GM23338 (cell line): ENCODE measurements at regions not wholly inside any gene's neighbourhood (a gene's known extent, or its start where the extent isn't known, plus 50 kb on each side); places are given as distances from the start of the nearest gene placed in this dataset.

Source experiments
- ATAC-seq: fragments of 200-7000 bp; cut with Tn5 transposase; 3 replicates; pipeline ENCODE4 v1.9.1; 2020
- DNase-seq: peaks from one replicate; pipeline ENCODE4 v3.0.0-alpha.2; 2015; ENCODE audit warnings: low spot score
- H2AFZ ChIP-seq: fragments of 200-600 bp; sonication (generic); 2 replicates; pipeline ENCODE4 v1.8.0; 2016; ENCODE audit warnings: antibody characterized with exemption, mild to moderate bottlenecking, moderate library complexity
- H3F3A ChIP-seq: fragments of 200-600 bp; sonication (generic); replicated peaks from 2 replicates; pipeline ENCODE4 v1.8.0; 2017; ENCODE audit warnings: antibody characterized with exemption, mixed run types, low read depth
- H3K27ac ChIP-seq: fragments of 200-600 bp; sonication (generic); 2 replicates; pipeline ENCODE4 v1.6.1; 2016; ENCODE audit warnings: low read depth
- H3K27me3 ChIP-seq: fragments of 200-600 bp; sonication (generic); 2 replicates; pipeline ENCODE4 v1.8.0; 2016; ENCODE audit warnings: mild to moderate bottlenecking, mixed run types, moderate library complexity; ENCODE audit not compliant: insufficient read depth
- H3K36me3 ChIP-seq: fragments of 200-600 bp; sonication (generic); 2 replicates; pipeline ENCODE4 v1.8.0; 2016; ENCODE audit warnings: mild to moderate bottlenecking; ENCODE audit not compliant: insufficient read depth
- H3K4me1 ChIP-seq: fragments of 200-600 bp; sonication (generic); 2 replicates; pipeline ENCODE4 v1.8.0; 2016; ENCODE audit warnings: mild to moderate bottlenecking, moderate library complexity; ENCODE audit not compliant: insufficient read depth
- H3K4me2 ChIP-seq: fragments of 200-600 bp; sonication (generic); 2 replicates; pipeline ENCODE4 v1.7.1; 2017; ENCODE audit warnings: mixed run types
- H3K4me3 ChIP-seq: fragments of 200-600 bp; sonication (generic); 2 replicates; pipeline ENCODE4 v1.6.1; 2016; ENCODE audit warnings: mixed run types
- H3K79me2 ChIP-seq: fragments of 200-600 bp; sonication (generic); replicated peaks from 2 replicates; pipeline ENCODE4 v1.8.0; 2017; ENCODE audit warnings: mild to moderate bottlenecking; ENCODE audit not compliant: insufficient read depth
- H3K9me2 ChIP-seq: fragments of 200-600 bp; sonication (generic); 2 replicates; pipeline ENCODE4 v1.8.0; 2017; ENCODE audit not compliant: insufficient read depth
- H4K20me1 ChIP-seq: fragments of 200-600 bp; sonication (generic); replicated peaks from 2 replicates; pipeline ENCODE4 v1.8.0; 2017; ENCODE audit warnings: mild to moderate bottlenecking; ENCODE audit not compliant: insufficient read depth
- H3K27ac Mint-ChIP-seq: 2 replicates; pipeline ENCODE4 v1.8.0; 2020; ENCODE audit warnings: inconsistent platforms, mild to moderate bottlenecking, moderate library complexity, mixed read lengths
- H3K27me3 Mint-ChIP-seq: 3 replicates; pipeline ENCODE4 v1.8.0; 2022; ENCODE audit warnings: low read depth, mild to moderate bottlenecking, moderate library complexity, mixed read lengths, inconsistent platforms; ENCODE audit not compliant: insufficient read depth, poor library complexity
- H3K36me3 Mint-ChIP-seq: 3 replicates; pipeline ENCODE4 v1.8.0; 2021; ENCODE audit warnings: low read depth, mild to moderate bottlenecking, inconsistent platforms, moderate library complexity, mixed read lengths
- H3K4me1 Mint-ChIP-seq: 3 replicates; pipeline ENCODE4 v1.8.0; 2020; ENCODE audit warnings: mild to moderate bottlenecking, inconsistent platforms, mixed read lengths
- H3K4me3 Mint-ChIP-seq: 3 replicates; pipeline ENCODE4 v1.8.0; 2021; ENCODE audit warnings: moderate library complexity, mild to moderate bottlenecking, inconsistent platforms, mixed read lengths
- H3K9me3 Mint-ChIP-seq: 3 replicates; pipeline ENCODE4 v1.8.0; 2020; ENCODE audit warnings: moderate library complexity, mild to moderate bottlenecking, inconsistent platforms, mixed read lengths
- CREB1 ChIP-seq: fragments of 250-450 bp; sonication (Bioruptor Pico); IDR thresholded peaks from 2 replicates; pipeline ENCODE4 v1.5.0; 2020; ENCODE audit warnings: low read depth, mild to moderate bottlenecking, moderate library complexity
- EZH2phosphoT487 ChIP-seq: fragments of 200-600 bp; sonication (generic); IDR thresholded peaks from one replicate; pipeline ENCODE4 v1.8.1; 2018; ENCODE audit warnings: antibody characterized with exemption; ENCODE audit not compliant: unreplicated experiment
- JUNB ChIP-seq: IDR thresholded peaks from one replicate; pipeline ENCODE4 v1.6.1; 2016; ENCODE audit warnings: antibody characterized with exemption; ENCODE audit not compliant: unreplicated experiment
- NANOG ChIP-seq: IDR thresholded peaks from 2 replicates; pipeline ENCODE4 v1.6.1; 2016; ENCODE audit warnings: antibody characterized with exemption, borderline replicate concordance
- STAT1 ChIP-seq: IDR thresholded peaks from one replicate; pipeline ENCODE4 v1.6.1; 2016; ENCODE audit warnings: antibody characterized with exemption; ENCODE audit not compliant: unreplicated experiment
- ZNF114 ChIP-seq: fragments of 250-450 bp; sonication (Bioruptor Pico); IDR thresholded peaks from 2 replicates; pipeline ENCODE4 v1.5.0; 2020; ENCODE audit warnings: mild to moderate bottlenecking, moderate library complexity
- ZNF331 ChIP-seq: fragments of 250-450 bp; sonication (Bioruptor Pico); IDR thresholded peaks from 2 replicates; pipeline ENCODE4 v1.5.0; 2020; ENCODE audit warnings: low read depth, mild to moderate bottlenecking, moderate library complexity
- TF ChIP-seq, protein P1 (sequence below): fragments of 250-450 bp; sonication (Bioruptor Pico); IDR thresholded peaks from 2 replicates; pipeline ENCODE4 v1.5.0; 2020; ENCODE audit warnings: mild to moderate bottlenecking, moderate library complexity
- TF ChIP-seq, protein P2 (sequence below): IDR thresholded peaks from 2 replicates; pipeline ENCODE4 v1.6.1; 2016; ENCODE audit warnings: antibody characterized with exemption

DNA sequence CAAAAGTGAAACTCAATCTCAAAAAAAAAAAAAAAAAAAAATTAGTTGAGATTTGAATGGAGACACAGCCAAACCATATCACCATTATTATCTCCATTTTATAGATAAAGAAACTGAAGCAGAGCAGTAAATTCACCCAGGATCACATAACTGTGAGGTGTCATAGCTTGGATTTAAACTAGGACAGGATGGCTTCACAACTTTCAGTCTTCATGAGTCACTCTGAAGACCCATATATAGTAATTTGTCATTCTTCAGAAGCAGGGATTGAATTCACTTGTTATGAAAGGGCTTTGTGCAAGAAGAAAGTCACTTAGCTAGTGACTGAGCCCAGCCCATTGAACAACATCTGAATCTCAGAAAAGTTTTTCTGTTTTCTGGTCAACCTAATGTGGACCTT lies 60.5 kb upstream of the LRIG1 start (continued):
- TF ChIP-seq, protein P1, sequence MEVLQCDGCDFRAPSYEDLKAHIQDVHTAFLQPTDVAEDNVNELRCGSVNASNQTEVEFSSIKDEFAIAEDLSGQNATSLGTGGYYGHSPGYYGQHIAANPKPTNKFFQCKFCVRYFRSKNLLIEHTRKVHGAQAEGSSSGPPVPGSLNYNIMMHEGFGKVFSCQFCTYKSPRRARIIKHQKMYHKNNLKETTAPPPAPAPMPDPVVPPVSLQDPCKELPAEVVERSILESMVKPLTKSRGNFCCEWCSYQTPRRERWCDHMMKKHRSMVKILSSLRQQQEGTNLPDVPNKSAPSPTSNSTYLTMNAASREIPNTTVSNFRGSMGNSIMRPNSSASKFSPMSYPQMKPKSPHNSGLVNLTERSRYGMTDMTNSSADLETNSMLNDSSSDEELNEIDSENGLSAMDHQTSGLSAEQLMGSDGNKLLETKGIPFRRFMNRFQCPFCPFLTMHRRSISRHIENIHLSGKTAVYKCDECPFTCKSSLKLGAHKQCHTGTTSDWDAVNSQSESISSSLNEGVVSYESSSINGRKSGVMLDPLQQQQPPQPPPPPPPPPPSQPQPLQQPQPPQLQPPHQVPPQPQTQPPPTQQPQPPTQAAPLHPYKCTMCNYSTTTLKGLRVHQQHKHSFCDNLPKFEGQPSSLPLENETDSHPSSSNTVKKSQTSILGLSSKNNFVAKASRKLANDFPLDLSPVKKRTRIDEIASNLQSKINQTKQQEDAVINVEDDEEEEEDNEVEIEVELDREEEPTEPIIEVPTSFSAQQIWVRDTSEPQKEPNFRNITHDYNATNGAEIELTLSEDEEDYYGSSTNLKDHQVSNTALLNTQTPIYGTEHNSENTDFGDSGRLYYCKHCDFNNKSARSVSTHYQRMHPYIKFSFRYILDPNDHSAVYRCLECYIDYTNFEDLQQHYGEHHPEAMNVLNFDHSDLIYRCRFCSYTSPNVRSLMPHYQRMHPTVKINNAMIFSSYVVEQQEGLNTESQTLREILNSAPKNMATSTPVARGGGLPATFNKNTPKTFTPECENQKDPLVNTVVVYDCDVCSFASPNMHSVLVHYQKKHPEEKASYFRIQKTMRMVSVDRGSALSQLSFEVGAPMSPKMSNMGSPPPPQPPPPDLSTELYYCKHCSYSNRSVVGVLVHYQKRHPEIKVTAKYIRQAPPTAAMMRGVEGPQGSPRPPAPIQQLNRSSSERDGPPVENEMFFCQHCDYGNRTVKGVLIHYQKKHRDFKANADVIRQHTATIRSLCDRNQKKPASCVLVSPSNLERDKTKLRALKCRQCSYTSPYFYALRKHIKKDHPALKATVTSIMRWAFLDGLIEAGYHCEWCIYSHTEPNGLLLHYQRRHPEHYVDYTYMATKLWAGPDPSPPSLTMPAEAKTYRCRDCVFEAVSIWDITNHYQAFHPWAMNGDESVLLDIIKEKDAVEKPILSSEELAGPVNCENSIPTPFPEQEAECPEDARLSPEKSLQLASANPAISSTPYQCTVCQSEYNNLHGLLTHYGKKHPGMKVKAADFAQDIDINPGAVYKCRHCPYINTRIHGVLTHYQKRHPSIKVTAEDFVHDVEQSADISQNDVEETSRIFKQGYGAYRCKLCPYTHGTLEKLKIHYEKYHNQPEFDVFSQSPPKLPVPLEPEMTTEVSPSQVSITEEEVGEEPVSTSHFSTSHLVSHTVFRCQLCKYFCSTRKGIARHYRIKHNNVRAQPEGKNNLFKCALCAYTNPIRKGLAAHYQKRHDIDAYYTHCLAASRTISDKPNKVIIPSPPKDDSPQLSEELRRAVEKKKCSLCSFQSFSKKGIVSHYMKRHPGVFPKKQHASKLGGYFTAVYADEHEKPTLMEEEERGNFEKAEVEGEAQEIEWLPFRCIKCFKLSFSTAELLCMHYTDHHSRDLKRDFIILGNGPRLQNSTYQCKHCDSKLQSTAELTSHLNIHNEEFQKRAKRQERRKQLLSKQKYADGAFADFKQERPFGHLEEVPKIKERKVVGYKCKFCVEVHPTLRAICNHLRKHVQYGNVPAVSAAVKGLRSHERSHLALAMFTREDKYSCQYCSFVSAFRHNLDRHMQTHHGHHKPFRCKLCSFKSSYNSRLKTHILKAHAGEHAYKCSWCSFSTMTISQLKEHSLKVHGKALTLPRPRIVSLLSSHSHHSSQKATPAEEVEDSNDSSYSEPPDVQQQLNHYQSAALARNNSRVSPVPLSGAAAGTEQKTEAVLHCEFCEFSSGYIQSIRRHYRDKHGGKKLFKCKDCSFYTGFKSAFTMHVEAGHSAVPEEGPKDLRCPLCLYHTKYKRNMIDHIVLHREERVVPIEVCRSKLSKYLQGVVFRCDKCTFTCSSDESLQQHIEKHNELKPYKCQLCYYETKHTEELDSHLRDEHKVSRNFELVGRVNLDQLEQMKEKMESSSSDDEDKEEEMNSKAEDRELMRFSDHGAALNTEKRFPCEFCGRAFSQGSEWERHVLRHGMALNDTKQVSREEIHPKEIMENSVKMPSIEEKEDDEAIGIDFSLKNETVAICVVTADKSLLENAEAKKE, result no peak
- no peak for TF ChIP-seq JUNB
- TF ChIP-seq, protein P2, sequence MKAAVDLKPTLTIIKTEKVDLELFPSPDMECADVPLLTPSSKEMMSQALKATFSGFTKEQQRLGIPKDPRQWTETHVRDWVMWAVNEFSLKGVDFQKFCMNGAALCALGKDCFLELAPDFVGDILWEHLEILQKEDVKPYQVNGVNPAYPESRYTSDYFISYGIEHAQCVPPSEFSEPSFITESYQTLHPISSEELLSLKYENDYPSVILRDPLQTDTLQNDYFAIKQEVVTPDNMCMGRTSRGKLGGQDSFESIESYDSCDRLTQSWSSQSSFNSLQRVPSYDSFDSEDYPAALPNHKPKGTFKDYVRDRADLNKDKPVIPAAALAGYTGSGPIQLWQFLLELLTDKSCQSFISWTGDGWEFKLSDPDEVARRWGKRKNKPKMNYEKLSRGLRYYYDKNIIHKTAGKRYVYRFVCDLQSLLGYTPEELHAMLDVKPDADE, result no peak
- no peak for TF ChIP-seq CREB1 (CRISPR knock-in tag)
- no peak for TF ChIP-seq ZNF114 (CRISPR knock-in tag)
- TF ChIP-seq NANOG, result no peak
- no peak for TF ChIP-seq ZNF331 (CRISPR knock-in tag)
- TF ChIP-seq EZH2phosphoT487, result no peak

DNA sequence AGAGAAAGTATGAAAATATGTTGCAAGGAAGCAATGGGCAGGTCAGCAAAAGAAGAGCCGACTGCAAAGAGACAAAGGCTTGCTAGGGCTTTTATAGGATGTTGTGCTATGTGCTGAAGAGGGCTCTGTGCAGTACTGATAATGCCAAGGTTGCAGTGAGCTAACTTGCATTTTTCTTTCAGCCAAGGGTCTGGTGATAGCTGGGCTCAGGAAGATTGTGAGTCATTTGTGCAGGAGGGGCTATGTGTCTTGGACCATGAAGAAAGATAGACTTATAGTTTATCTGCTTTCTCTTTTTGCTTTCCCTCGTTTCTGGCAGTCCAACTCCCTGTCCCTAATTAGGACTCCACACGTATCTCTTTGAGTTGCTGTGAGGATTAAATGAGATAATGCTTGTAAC lies 64.5 kb upstream of the LRIG1 start:
- Histone ChIP-seq H3K9me2 (0 out of 2 replicates have a peak, but pooled peaks cover 3% of the 10 kb centered on the region), H3K4me1 (no peaks in the 10 kb centered on the region), H3K27ac (no peak overlapping the region), H4K20me1 (no peaks in the 10 kb centered on the region), H3K27me3 (peaks cover 10% of the 10 kb centered on the region; the same call in 1 of the 2 replicates), H3K4me2 (no peak overlapping the region), H3K4me3 (no peak overlapping the region), H3K79me2 (no peaks in the 10 kb centered on the region), H3K36me3 (peaks cover 5% of the 10 kb centered on the region; the same call in 1 of the 2 replicates), H3F3A (no peaks in the 10 kb centered on the region), H2AFZ (no peak overlapping the region)
- no peaks in the 10 kb centered on the region for H3K4me1 Mint-ChIP-seq
- ATAC-seq (no peak), DNase-seq (no peak)
- no peak overlapping the region for H3K4me3 Mint-ChIP-seq
- no peak overlapping the region for H3K27ac Mint-ChIP-seq
- H3K36me3 Mint-ChIP-seq, result peaks cover 11% of the 10 kb centered on the region
- H3K9me3 Mint-ChIP-seq, result peaks cover 24% of the 10 kb centered on the region
- H3K27me3 Mint-ChIP-seq, result peaks cover 10% of the 10 kb centered on the region
- TF ChIP-seq STAT1, result no peak
- TF ChIP-seq, protein P2, result no peak
